Fibroblast of villous mesenchyme (primary cell): ENCODE measurements at regions not wholly inside any gene's neighbourhood (a gene's known extent, or its start where the extent isn't known, plus 50 kb on each side); places are given as distances from the start of the nearest gene placed in this dataset.
"Not testable (repeated sequence)": the region's sequence is repeated elsewhere in the genome, so short reads cannot be mapped to it uniquely, and the experiment has no call there.

ENCODE experiments used
- DNase-seq: peaks from one replicate; pipeline ENCODE4 v3.0.0-alpha.2; 2010; ENCODE audit warnings: low read depth
- H3K4me3 ChIP-seq: 2 replicates; pipeline ENCODE4 v1.5.1; 2011; ENCODE audit warnings: low read depth, mild to moderate bottlenecking, low read length
- TF ChIP-seq, protein P1 (sequence below): IDR thresholded peaks from 2 replicates; pipeline ENCODE4 v1.5.1; 2012; ENCODE audit warnings: low read depth, mild to moderate bottlenecking, low read length; ENCODE audit not compliant: insufficient read depth

DNA sequence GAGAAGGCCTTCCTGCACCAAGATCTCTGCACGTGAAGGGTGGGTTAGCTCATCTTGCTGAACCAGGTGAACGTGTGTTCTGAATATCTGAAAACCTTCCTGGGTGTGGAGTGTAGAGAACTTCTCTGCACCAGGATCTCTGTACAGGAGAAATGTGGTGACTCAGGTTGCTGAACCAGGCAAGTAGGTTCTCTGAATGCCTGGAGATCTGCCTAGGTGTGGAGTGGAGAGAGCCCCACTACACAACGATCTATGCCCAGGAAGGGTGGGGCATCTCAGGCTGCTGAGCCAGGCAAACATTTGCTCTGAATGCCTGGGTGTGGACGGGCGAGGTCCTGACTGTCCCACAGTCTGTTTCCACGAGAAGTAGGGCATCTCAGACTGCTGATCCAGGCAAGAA is 1002.3 kb upstream of the KCND2 start:
- no peak overlapping the region for H3K4me3 ChIP-seq
- no peak for DNase-seq
- TF ChIP-seq, protein P1, sequence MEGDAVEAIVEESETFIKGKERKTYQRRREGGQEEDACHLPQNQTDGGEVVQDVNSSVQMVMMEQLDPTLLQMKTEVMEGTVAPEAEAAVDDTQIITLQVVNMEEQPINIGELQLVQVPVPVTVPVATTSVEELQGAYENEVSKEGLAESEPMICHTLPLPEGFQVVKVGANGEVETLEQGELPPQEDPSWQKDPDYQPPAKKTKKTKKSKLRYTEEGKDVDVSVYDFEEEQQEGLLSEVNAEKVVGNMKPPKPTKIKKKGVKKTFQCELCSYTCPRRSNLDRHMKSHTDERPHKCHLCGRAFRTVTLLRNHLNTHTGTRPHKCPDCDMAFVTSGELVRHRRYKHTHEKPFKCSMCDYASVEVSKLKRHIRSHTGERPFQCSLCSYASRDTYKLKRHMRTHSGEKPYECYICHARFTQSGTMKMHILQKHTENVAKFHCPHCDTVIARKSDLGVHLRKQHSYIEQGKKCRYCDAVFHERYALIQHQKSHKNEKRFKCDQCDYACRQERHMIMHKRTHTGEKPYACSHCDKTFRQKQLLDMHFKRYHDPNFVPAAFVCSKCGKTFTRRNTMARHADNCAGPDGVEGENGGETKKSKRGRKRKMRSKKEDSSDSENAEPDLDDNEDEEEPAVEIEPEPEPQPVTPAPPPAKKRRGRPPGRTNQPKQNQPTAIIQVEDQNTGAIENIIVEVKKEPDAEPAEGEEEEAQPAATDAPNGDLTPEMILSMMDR, result no peak

DNA sequence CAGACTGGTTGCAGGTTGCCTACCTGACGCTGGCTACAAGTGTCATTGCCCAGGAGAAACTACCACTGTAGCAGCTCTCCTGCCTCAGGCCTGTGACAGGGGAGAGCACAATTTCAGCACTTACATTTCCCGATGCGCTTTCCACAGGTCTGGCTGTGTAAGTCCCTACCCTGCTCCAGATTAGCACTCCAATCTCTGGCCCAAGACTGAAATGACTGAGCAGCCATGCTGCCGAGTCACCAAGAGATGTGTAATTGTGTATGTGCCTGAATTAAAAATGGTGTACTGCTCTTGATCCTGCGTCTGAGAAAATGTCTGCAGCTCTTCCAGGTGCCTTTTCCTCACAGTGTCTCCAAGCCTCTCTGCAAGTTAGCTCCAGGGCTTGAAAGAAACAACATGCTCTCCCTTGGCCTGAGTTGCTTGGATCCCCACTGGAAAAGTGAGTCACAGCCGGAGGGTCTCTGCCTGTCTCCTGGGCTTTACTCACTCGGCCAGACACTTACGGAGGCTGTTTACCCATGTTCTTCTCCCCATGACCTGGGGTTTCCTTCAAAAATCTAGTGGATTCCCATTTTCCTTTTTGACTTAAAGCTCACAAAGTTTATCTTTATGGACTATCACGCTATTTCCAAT is 1001.7 kb upstream of the KCND2 start:
- TF ChIP-seq, protein P1, result no peak
- no peak overlapping the region for H3K4me3 ChIP-seq
- no peak for DNase-seq

DNA sequence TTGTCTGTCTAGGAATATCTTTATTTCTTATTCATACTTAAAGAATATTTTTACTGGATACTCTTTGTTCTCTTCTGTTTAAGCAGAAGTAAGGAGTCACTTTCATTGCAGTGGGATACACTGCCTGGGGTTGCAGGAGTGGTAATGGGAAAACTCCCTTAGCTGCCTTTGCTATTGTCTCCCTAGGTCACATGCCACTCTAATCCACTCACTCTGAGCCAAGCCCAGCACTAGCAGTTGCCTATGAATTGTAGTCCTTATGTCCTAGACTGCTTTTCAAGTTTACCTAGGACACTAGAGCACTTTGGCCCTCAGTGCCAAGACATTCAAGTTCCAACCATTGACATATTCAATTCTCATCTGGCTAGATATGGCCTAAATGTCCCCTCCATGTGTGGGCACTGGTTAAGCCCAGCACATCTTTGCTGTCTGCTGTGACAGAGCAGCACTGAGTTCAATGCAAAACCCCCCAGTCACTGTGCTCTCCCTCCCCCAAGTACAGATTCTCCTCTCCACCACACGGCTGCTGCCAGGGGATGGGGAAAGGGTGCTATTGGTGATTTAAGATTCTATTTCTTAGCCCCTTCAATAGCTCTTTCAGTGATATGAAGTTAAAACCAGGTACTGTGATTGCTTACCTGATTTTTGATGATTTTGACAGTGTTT is 991.7 kb upstream of the KCND2 start:
- no peak for DNase-seq
- H3K4me3 ChIP-seq, result no peak overlapping the region
- TF ChIP-seq, protein P1, result no peak

DNA sequence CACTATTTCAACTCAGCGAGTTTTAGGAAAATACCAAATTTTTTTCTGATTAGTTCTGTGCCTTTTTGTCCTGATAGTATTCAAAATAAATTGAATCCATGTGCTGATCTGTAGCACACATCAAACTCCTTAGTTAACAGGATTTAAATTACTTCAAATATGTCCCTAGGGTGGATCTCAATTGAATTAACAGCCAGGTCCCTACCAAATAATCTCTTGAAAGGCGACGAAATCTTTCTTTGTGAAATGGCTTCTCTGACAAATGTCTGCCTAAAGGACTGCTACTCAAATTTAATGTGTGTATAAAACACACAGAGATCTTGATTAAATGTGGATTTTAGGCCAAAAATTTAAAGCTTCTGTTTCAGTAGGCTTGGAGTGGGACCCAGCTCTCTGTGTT is 989.6 kb upstream of the KCND2 start:
- no peak overlapping the region for H3K4me3 ChIP-seq
- no peak for DNase-seq
- TF ChIP-seq, protein P1, result no peak

DNA sequence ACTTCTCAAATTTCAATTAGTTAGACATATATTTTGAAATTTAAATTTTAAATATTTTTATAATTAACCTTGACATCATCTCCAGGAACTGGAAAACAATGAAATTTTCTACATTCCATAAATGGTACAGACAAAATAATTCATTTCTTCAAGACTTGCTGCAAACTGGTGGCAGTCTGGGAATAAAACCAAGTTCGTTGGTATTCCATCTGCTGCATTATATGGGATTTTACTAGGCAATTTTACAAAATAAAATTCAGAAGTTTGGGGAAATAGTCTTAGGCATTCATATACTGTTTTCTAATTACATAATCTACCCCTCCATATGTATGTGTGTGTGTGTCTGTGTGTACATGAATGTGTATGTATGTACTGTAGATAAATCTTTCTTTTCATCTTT is 984.6 kb upstream of the KCND2 start:
- no peak overlapping the region for H3K4me3 ChIP-seq
- no peak for DNase-seq
- TF ChIP-seq, protein P1, result no peak

DNA sequence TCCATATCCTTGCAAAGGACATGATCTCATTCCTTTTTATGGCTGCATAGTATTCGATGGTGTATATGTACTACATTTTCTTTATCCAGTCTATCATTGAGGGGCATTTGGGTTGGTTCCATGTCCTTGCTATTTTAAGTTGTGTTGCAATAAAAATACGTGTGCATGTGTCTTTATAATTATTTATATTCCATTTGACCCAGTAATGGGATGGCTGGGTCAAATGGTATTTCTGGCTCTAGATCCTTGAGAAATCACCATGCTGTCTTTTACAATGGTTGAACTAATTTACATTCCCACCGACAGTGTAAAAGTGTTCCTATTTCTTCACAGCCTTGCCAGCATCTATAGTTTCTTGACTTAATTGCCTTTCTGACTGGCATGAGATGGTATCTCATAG is 972.6 kb upstream of the KCND2 start:
- not testable (repeated sequence) for DNase-seq, H3K4me3 ChIP-seq

DNA sequence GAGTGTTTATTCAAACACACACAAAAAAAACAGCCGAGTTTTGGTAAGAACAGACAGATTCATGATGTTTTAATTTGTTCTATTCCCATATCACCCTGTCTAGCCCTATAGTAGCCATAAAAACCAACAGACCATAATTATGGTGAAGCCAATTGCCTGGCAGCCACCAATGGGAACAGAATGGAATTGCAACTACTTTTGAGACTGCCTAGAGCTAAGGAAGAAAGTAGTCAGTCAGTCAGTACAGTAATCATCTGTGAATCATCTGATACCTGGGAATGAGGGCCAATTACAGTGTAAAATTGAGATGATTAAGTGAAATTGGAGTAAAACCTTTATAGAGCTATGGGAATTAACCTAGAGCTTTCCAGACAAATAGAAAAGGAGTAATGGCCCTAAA is 952.7 kb upstream of the KCND2 start:
- H3K4me3 ChIP-seq, result no peak overlapping the region
- TF ChIP-seq, protein P1, result no peak
- DNase-seq, result no peak
